ENCODE measurements at regions not wholly inside any gene's neighbourhood (a gene's known extent, or its start where the extent isn't known, plus 50 kb on each side); places are given as distances from the start of the nearest gene placed in this dataset.

DNA sequence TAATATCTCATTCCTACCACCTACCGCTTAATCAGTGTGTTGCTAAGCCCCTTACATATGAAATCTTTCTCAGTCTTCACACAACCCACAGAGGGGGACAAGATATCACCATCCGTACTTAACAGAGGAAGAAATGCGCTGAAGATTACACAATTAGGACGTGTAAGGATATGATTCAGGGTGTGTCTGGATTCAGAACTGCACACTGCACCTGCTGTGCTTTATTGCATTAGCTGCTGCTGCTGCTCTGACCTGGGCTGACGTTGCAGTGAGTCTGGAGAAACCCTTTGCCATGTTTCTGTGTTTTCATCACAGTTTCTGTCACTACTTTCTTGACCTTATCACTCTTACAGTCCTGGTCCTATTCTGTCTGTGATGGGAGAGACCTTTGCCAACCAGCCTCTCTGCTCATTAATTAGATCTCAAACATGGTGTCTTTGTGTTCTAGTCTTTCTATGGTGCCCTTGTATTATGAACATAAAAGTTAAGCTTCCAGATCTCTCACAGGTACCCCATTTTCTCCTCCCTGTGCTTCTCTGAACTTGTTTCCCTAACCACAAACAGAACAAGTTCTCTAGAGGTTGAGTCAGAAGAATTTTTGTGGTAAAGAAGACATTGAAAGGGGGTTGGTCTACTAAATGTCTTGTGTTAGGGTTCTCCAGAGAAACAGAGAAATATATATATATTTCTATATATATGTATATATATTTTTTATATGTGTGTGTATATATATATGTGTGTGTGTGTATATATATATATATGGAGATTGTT lies 92.9 kb upstream of the CYP1B1 start:
- in situ Hi-C loops (cut with MboI; ENCODE audit: low pct_ligation_motif_present in 1 of 4, low pct_unique_long_range_greater_than_20kb in 1 of 4, low sequenced_read_pairs in 3 of 4) (no loop called here), intact Hi-C loops (cut with DNase I; ENCODE audit: low total_unique reads) (no loop called here)
- H3K4me3 ChIP-seq = no peak overlapping the region
- H3K4me1 ChIP-seq = peaks cover 0 to 7% (median 0%) of the 10 kb centered on the region in 4 donors
- no peaks in the 10 kb centered on the region for H3K9me3 ChIP-seq
- no peak overlapping the region for H3K27ac ChIP-seq
- H3K36me3 ChIP-seq = no peaks in the 10 kb centered on the region
- H3K27me3 ChIP-seq = no peaks in the 10 kb centered on the region
- WGBS, 2 donors (ENCODE audit: low coverage in 1 of 2) = 50 to 66% methylated on average over 2 to 5 of the region's 5 CpGs
- TF ChIP-seq, protein P1, sequence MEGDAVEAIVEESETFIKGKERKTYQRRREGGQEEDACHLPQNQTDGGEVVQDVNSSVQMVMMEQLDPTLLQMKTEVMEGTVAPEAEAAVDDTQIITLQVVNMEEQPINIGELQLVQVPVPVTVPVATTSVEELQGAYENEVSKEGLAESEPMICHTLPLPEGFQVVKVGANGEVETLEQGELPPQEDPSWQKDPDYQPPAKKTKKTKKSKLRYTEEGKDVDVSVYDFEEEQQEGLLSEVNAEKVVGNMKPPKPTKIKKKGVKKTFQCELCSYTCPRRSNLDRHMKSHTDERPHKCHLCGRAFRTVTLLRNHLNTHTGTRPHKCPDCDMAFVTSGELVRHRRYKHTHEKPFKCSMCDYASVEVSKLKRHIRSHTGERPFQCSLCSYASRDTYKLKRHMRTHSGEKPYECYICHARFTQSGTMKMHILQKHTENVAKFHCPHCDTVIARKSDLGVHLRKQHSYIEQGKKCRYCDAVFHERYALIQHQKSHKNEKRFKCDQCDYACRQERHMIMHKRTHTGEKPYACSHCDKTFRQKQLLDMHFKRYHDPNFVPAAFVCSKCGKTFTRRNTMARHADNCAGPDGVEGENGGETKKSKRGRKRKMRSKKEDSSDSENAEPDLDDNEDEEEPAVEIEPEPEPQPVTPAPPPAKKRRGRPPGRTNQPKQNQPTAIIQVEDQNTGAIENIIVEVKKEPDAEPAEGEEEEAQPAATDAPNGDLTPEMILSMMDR (IDR thresholded peaks at IDR 0.05) = no peak
- no peak for TF ChIP-seq POLR2AphosphoS5 (IDR thresholded peaks at IDR 0.05)
- no peak for TF ChIP-seq POLR2A (IDR thresholded peaks at IDR 0.05)
- no peak for TF ChIP-seq EP300 (IDR thresholded peaks at IDR 0.05; ENCODE audit: low read depth)
- no peak for DNase-seq

DNA sequence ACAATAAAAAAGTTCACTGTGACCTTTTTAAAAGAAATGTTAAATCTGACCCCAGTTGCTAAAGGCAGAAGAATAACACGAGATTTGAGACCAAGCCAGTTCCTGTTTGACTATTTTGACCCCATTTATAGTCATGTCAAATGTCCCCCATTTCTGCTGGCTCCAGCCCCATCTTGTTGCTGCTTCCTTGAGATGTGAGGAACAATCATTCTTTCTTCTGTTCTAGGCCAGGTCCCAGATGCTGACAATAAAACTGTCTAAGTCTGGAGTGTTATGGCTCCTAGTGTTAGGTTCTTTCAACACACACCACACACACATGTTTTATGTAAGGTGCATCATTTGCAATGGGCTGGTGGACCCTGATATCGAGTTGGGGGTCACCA lies 92.0 kb upstream of the CYP1B1 start:
- no peaks in the 10 kb centered on the region for H3K27me3 ChIP-seq
- H3K4me3 ChIP-seq = no peak overlapping the region
- no peak overlapping the region for H3K27ac ChIP-seq
- no peak for TF ChIP-seq POLR2AphosphoS5 (IDR thresholded peaks at IDR 0.05)
- TF ChIP-seq POLR2A (IDR thresholded peaks at IDR 0.05) = no peak
- TF ChIP-seq EP300 (IDR thresholded peaks at IDR 0.05; ENCODE audit: low read depth) = no peak
- TF ChIP-seq, protein P1 (IDR thresholded peaks at IDR 0.05) = no peak
- peaks cover 0 to 7% (median 0%) of the 10 kb centered on the region in 4 donors for H3K4me1 ChIP-seq
- 65 to 70% methylated on average over 2 of the region's 2 CpGs for WGBS, 2 donors (ENCODE audit: low coverage in 1 of 2)
- H3K9me3 ChIP-seq = no peaks in the 10 kb centered on the region
- in situ Hi-C loops (cut with MboI; ENCODE audit: low pct_ligation_motif_present in 1 of 4, low pct_unique_long_range_greater_than_20kb in 1 of 4, low sequenced_read_pairs in 3 of 4) (no loop called here), intact Hi-C loops (cut with DNase I; ENCODE audit: low total_unique reads) (no loop called here)
- H3K36me3 ChIP-seq = no peaks in the 10 kb centered on the region
- no peak for DNase-seq

DNA sequence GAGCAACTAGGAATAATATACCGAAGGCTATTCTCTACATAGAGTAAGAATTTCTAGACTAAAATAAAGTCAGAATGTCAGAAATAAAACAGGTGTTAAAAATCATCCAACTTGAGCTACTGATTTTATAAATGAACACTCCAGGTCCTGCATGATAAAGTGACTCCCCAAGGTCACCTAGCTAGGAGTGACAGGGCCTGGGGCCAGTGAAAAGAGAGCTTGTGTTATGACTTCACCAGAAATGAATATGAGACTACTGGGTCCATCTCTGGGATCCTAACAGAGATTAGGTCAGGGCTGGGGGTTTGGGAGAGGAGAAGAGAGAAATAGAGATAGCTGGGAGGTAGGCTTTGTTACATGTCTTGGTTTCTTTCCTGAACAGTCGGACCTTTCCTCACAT lies 89.7 kb upstream of the CYP1B1 start:
- H3K27ac ChIP-seq = no peak overlapping the region
- no peaks in the 10 kb centered on the region for H3K36me3 ChIP-seq
- 97 to 100% methylated on average over 1 to 2 of the region's 2 CpGs for WGBS, 2 donors (ENCODE audit: low coverage in 1 of 2)
- no peaks in the 10 kb centered on the region for H3K27me3 ChIP-seq
- no peak for DNase-seq
- no peaks in the 10 kb centered on the region for H3K9me3 ChIP-seq
- H3K4me3 ChIP-seq = no peak overlapping the region
- TF ChIP-seq, protein P1 (IDR thresholded peaks at IDR 0.05) = no peak
- TF ChIP-seq POLR2AphosphoS5 (IDR thresholded peaks at IDR 0.05) (no peak), EP300 (IDR thresholded peaks at IDR 0.05; ENCODE audit: low read depth) (no peak), POLR2A (IDR thresholded peaks at IDR 0.05) (no peak)
- in situ Hi-C loops (cut with MboI; ENCODE audit: low pct_ligation_motif_present in 1 of 4, low pct_unique_long_range_greater_than_20kb in 1 of 4, low sequenced_read_pairs in 3 of 4) = no loop called here
- peaks cover 0 to 7% (median 0%) of the 10 kb centered on the region in 4 donors for H3K4me1 ChIP-seq
- intact Hi-C loops (cut with DNase I; ENCODE audit: low total_unique reads) = no loop called here

DNA sequence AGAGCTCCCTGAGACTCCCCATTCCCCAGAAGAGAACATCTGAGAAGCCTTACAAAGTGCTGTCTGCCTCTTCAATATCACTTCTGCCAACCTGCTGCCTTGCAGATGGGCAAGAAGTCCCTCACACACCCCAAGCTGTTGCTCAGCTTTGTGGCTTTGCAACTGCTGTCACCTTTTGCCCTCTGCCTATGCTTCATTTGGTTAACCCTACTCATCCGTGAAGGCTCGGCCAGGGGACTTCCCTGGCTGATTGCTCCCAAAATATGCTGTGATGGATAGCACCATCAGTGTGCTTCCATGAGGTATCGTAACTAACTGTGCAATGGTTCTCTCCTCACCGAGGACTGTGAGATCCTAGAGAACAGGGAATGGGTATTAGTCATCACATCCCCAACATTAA lies 88.9 kb upstream of the CYP1B1 start:
- DNase-seq = no peak
- Histone ChIP-seq H3K27me3 (no peaks in the 10 kb centered on the region), H3K36me3 (no peaks in the 10 kb centered on the region), H3K27ac (no peak overlapping the region), H3K4me1 (peaks cover 0 to 7% (median 0%) of the 10 kb centered on the region in 4 donors), H3K4me3 (no peak overlapping the region), H3K9me3 (no peaks in the 10 kb centered on the region)
- no peak for TF ChIP-seq POLR2AphosphoS5 (IDR thresholded peaks at IDR 0.05)
- TF ChIP-seq, protein P1 (IDR thresholded peaks at IDR 0.05) = no peak
- no peak for TF ChIP-seq POLR2A (IDR thresholded peaks at IDR 0.05)
- TF ChIP-seq EP300 (IDR thresholded peaks at IDR 0.05; ENCODE audit: low read depth) = no peak
- in situ Hi-C loops (cut with MboI; ENCODE audit: low pct_ligation_motif_present in 1 of 4, low pct_unique_long_range_greater_than_20kb in 1 of 4, low sequenced_read_pairs in 3 of 4) = no loop called here
- intact Hi-C loops (cut with DNase I; ENCODE audit: low total_unique reads) = no loop called here
- WGBS, 2 donors (ENCODE audit: low coverage in 1 of 2) = 88 to 100% methylated on average over 1 to 4 of the region's 4 CpGs
